ENCODE measurements at regions not wholly inside any gene's neighbourhood (a gene's known extent, or its start where the extent isn't known, plus 50 kb on each side); places are given as distances from the start of the nearest gene placed in this dataset.

DNA sequence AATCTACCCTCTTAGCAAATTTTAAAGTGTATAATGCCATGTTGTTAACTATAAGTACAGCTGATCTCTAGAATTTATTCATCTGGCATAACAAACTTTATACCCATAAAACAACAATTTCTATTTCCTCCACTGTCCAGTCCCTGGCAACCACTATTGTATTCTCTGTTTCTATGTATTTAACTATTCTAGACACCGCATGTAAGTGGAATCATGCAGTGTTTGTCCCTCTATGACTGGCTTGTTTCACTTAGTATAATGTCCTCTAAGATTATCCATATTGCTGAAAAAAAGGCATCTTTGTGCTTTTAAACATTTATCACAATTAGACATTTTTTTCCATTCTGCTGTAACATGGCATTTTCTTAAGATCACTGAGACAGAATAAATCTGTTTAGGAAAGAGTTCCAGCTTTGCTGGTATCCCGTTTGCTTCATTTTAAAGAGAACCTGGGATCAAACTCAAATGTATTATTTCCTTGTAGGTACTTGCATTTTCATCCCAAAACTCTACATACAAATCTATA is 1191.0 kb downstream of the SLITRK5 start:
- no peak for DNase-seq (ENCODE audit: extremely low read depth, low read depth)
- no peak for TF ChIP-seq CTCF (IDR thresholded peaks at IDR 0.05; ENCODE audit: low read depth, low read length)

GRCh38 chr13:88863116-88863515 is 1191.9 kb downstream of the SLITRK5 start:
- TF ChIP-seq CTCF (IDR thresholded peaks at IDR 0.05; ENCODE audit: low read depth, low read length) = no peak
- DNase-seq (ENCODE audit: extremely low read depth, low read depth) = no peak

DNA sequence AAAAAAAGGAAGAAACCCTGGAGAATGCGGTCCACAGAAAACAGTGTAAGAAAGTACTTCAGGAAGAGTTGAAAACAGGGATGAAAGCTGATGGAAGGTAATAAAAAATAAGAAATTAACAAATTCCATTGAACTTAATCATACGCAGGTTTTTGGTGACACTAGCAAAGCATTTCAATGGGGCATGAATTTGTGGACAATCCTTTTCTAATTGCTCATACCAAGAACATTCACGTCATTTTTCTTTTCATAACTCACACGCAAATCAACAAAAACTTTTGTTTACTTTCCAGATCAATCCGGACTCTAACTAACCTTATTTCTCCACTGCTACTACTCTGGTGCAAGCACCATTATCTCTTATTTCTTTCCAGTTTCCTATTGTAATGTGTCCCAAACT is 1195.0 kb downstream of the SLITRK5 start:
- DNase-seq (ENCODE audit: extremely low read depth, low read depth) = no peak

DNA sequence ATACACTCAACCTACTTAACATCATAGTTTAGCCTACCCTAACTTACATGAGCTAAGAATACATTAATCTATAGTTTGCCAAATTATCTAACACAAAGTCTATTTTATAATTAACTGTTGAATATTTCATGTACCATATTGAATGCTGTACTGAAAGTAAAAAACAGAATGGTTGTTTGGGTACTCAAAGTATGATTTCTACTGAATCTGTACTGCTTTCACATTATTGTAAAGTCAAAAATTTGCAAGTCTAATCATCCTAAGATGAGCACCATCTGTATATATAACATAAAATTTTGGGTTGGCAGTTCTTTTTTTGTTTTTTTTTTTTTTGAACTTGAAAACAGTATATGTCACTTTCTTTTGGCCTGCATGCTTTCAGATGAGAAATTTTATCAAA is 1212.6 kb downstream of the SLITRK5 start:
- no peak for DNase-seq (ENCODE audit: extremely low read depth, low read depth)
- TF ChIP-seq CTCF (IDR thresholded peaks at IDR 0.05; ENCODE audit: low read depth, low read length) = no peak

More for the DNA sequence above, 1195.0 kb downstream of the SLITRK5 start:
- TF ChIP-seq CTCF (IDR thresholded peaks at IDR 0.05; ENCODE audit: low read depth, low read length) = no peak

DNA sequence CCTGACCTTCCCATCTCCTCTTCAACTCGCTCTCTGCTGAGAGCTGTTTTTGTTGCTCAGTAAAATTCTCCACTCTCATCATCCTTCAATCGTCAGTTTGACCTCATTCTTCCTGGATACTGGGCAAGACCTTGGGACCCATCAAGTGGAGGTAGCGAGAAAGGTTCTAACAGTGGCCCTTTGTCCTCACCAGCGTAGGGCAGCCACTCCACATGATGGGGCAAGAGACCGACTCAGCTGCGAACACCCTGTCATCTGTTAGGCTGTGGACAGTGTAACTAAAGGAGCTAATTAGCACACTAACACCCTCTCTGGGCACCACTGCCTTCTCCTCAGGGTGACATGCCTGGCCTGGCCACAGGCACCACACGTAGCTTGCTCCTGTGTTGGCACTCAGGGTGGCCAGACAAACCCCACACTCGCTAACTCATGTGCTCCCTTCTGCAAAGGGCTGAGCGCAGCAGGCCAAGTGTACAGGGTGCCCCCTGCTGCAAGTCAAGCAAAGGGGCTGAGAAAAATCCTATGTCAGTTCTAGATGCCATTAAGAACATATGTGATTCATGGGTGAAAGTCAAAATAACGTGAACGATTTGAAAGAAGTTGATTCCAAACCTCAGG is 1216.0 kb downstream of the SLITRK5 start:
- DNase-seq (ENCODE audit: extremely low read depth, low read depth) = no peak
- TF ChIP-seq CTCF (IDR thresholded peaks at IDR 0.05; ENCODE audit: low read depth, low read length) = no peak

DNA sequence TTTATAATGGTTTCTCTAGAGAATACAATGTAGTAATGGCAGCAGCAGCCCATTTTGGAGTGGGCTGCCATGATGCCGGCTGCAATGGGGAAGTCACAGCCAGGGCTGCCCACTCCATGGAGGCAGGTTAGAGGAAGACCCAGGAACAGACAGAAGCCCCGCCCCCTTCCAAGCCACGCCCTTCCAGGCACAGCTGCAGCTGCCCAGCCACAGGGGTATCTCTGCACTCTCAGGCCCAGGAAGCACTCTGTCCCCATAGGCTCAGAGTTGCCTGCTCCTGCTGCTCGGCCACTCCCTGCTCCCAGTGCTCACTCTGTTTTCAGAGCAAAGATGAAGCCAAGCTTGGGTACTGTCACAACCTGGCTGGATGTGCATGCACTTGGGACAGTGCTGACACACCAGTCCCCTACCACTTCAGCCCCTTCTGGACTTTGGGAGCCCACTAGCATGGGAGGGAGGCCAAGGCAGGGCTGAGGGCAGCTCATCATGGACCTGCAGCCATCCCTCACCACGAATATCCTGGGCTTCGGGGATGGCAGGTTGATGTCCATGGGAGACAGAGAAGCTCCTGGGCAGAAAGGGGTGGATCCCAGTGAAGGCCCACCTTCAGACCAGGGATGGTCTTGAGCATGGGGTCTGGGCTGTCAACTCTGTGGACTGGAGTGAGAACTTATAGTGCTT is 1224.2 kb downstream of the SLITRK5 start:
- DNase-seq (ENCODE audit: extremely low read depth, low read depth) = no peak
- TF ChIP-seq CTCF (IDR thresholded peaks at IDR 0.05; ENCODE audit: low read depth, low read length) = no peak

- TF ChIP-seq CTCF (IDR thresholded peaks at IDR 0.05; ENCODE audit: low read depth, low read length) = no peak
These were observed 1225.3 kb downstream of the SLITRK5 start for GRCh38 chr13:88896466-88896865.

More at GRCh38 chr13:88896466-88896865, 1225.3 kb downstream of the SLITRK5 start:
- no peak for DNase-seq (ENCODE audit: extremely low read depth, low read depth)

All from AG09319 (cell line).